GM12878 (cell line): ENCODE measurements at regions not wholly inside any gene's neighbourhood (a gene's known extent, or its start where the extent isn't known, plus 50 kb on each side); places are given as distances from the start of the nearest gene placed in this dataset.

Experiments
- ATAC-seq: fragments of 200-7000 bp; cut with Tn5 transposase; 3 replicates; pipeline ENCODE4 v1.9.1; 2020; ENCODE audit warnings: mild to moderate bottlenecking, moderate library complexity
- BruUV-seq: library from RNA; stranded (reverse); fragments of 400-500 nt; replicated peaks from 2 replicates; lab custom pipeline; 2021; lab: Mats Ljungman, UMichigan
- CTCF ChIA-PET: fragments of 300-600 bp; sonication (Branson Sonifier 250); formaldehyde crosslinking; extraction: SDS; loops from one replicate; lab custom pipeline; 2021; ENCODE audit warnings: inconsistent platforms; lab: Yijun Ruan, JAX
- POLR2A ChIA-PET: fragments of 350-600 bp; formaldehyde crosslinking; extraction: SDS; loops from one replicate; lab custom pipeline; 2021; ENCODE audit warnings: inconsistent platforms; lab: Charles Lee
- RAD21 ChIA-PET: fragments of 300-600 bp; sonication (Branson Sonifier 250); formaldehyde crosslinking; loops from one replicate; lab custom pipeline; 2023; ENCODE audit warnings: antibody characterized with exemption; ENCODE audit not compliant: unreplicated experiment; lab: Charles Lee
- SMC1A ChIA-PET: fragments of 300-600 bp; sonication (Branson Sonifier 250); formaldehyde crosslinking; loops from one replicate; lab custom pipeline; 2023; ENCODE audit not compliant: unreplicated experiment, uncharacterized antibody; lab: Charles Lee
- DNase-seq: peaks from one replicate; pipeline ENCODE4 v3.0.0-alpha.2; 2011; ENCODE audit warnings: low read depth, low spot score
- FAIRE-seq: peaks from 3 replicates; lab custom pipeline; 2011; peaks lifted over from hg19 to GRCh38; lab: Jason Lieb, UNC
- H2AFZ ChIP-seq: 2 replicates; pipeline ENCODE4 v1.6.0; 2011; ENCODE audit warnings: low read depth, low read length, control low read depth; ENCODE audit not compliant: control insufficient read depth
- H3K27ac ChIP-seq: 2 replicates; pipeline ENCODE4 v1.5.1; 2011; ENCODE audit warnings: control low read depth; ENCODE audit not compliant: control insufficient read depth, insufficient read depth
- H3K27me3 ChIP-seq, 2 experiments: replicated peaks in 1 of 2; 2 replicates each; pipeline versions ENCODE4 v1.6.0 to v1.6.1; 2011; ENCODE audit warnings: low read length in 1 of 2; ENCODE audit not compliant: control insufficient read depth in 2 of 2, insufficient read depth in 2 of 2
- H3K36me3 ChIP-seq, 2 experiments: 2 replicates each; pipeline ENCODE4 v1.5.1; 2011; ENCODE audit warnings: low read length in 1 of 2; ENCODE audit not compliant: control insufficient read depth in 2 of 2, insufficient read depth in 2 of 2
- H3K4me1 ChIP-seq: 2 replicates; pipeline ENCODE4 v1.6.1; 2011; ENCODE audit warnings: mild to moderate bottlenecking, low read length, moderate library complexity, mixed read lengths; ENCODE audit not compliant: control insufficient read depth, insufficient read depth
- H3K4me2 ChIP-seq: 2 replicates; pipeline ENCODE4 v1.6.0; 2011; ENCODE audit warnings: control low read depth; ENCODE audit not compliant: control insufficient read depth, insufficient read depth
- H3K4me3 ChIP-seq: fragments of 200-600 bp; sonication (generic); 2 replicates; pipeline ENCODE4 v1.5.1; 2016
- H3K79me2 ChIP-seq: 2 replicates; pipeline ENCODE4 v1.6.0; 2011; ENCODE audit warnings: low read length; ENCODE audit not compliant: control insufficient read depth, insufficient read depth
- H3K9ac ChIP-seq: 2 replicates; pipeline ENCODE4 v1.8.0; 2011; ENCODE audit warnings: low read length, control low read depth, mixed read lengths; ENCODE audit not compliant: control insufficient read depth, insufficient read depth
- H3K9me3 ChIP-seq: replicated peaks from 3 replicates; pipeline ENCODE4 v1.5.1; 2011; ENCODE audit warnings: mild to moderate bottlenecking, low read length; ENCODE audit not compliant: control insufficient read depth, insufficient read depth
- H4K20me1 ChIP-seq: 2 replicates; pipeline ENCODE4 v1.6.0; 2011; ENCODE audit not compliant: control insufficient read depth, insufficient read depth
- CBFB ChIP-seq: IDR thresholded peaks from 2 replicates; pipeline ENCODE4 v1.6.1; 2016; ENCODE audit warnings: antibody characterized with exemption, low read depth
- EZH2 ChIP-seq: IDR thresholded peaks from 2 replicates; pipeline ENCODE4 v1.6.1; 2012; ENCODE audit warnings: low read depth, mild to moderate bottlenecking, control low read depth, inconsistent platforms, low read length, borderline replicate concordance; ENCODE audit not compliant: control insufficient read depth
- HDAC6 ChIP-seq: fragments of 200-600 bp; sonication (generic); IDR thresholded peaks from one replicate; pipeline ENCODE4 v1.8.0; 2017; ENCODE audit warnings: antibody characterized with exemption; ENCODE audit not compliant: unreplicated experiment
- JUNB ChIP-seq: IDR thresholded peaks from 2 replicates; pipeline ENCODE4 v1.6.1; 2016; ENCODE audit warnings: antibody characterized with exemption, mild to moderate bottlenecking
- NBN ChIP-seq: fragments of 450-650 bp; IDR thresholded peaks from 2 replicates; pipeline ENCODE4 v1.6.1; 2016
- NFXL1 ChIP-seq: fragments of 450-650 bp; IDR thresholded peaks from 2 replicates; pipeline ENCODE4 v1.6.1; 2017; ENCODE audit warnings: antibody characterized with exemption, mild to moderate bottlenecking, borderline replicate concordance
- NFYA ChIP-seq: IDR thresholded peaks from 2 replicates; pipeline ENCODE4 v1.6.1; 2011; ENCODE audit warnings: low read depth, mild to moderate bottlenecking, low read length, improper control_type of control experiment, borderline replicate concordance
- NR2C2 ChIP-seq: IDR thresholded peaks from 2 replicates; pipeline ENCODE4 v1.6.1; 2011; ENCODE audit warnings: borderline replicate concordance, low read depth; ENCODE audit not compliant: control insufficient read depth, insufficient read length
- PAX5 ChIP-seq: IDR thresholded peaks from 2 replicates; pipeline ENCODE4 v1.6.1; 2011; ENCODE audit warnings: low read depth, low read length, borderline replicate concordance
- TCF12 ChIP-seq: IDR thresholded peaks from 2 replicates; pipeline ENCODE4 v1.6.1; 2011; ENCODE audit warnings: low read depth, mild to moderate bottlenecking, low read length
- WRNIP1 ChIP-seq: IDR thresholded peaks from 2 replicates; pipeline ENCODE4 v1.6.1; 2011; ENCODE audit warnings: low read depth, low read length, improper control_type of control experiment, borderline replicate concordance
- ZZZ3 ChIP-seq: IDR thresholded peaks from 2 replicates; pipeline ENCODE4 v1.6.1; 2011; ENCODE audit warnings: low read depth; ENCODE audit not compliant: control insufficient read depth, insufficient read length
- WGBS: methylation state at CpG from one replicate; pipeline ENCODE4 v1.1.6; 2016; ENCODE audit warnings: low lambda C conversion rate; ENCODE audit not compliant: insufficient replicate concordance, insufficient coverage; ENCODE audit errors: missing lambda C conversion rate; 5-methylcytosine and 5-hydroxymethylcytosine counted together
- in situ Hi-C: fragments of 300-500 bp; cut with MboI; formaldehyde crosslinking; loops from 9 replicates; pipeline ENCODE4 v1.14.3; 2018; ENCODE audit warnings: mixed read lengths
- intact Hi-C: fragments of 100-400 bp; cut with micrococcal nuclease; formaldehyde crosslinking; loops from one replicate; pipeline ENCODE4 v1.14.2; 2022; ENCODE audit not compliant: unreplicated experiment
- TF ChIP-seq, protein P1 (sequence below): fragments of 450-650 bp; IDR thresholded peaks from 2 replicates; pipeline ENCODE4 v1.6.1; 2017; ENCODE audit warnings: mild to moderate bottlenecking, low read depth, inconsistent platforms; ENCODE audit not compliant: poor library complexity, severe bottlenecking
- TF ChIP-seq, protein P2 (sequence below): fragments of 150-350 bp; IDR thresholded peaks from 2 replicates; pipeline ENCODE4 v1.6.1; 2014; ENCODE audit warnings: mild to moderate bottlenecking, low read depth, low read length

GRCh38 chr9:106296426-106296825, 566.5 kb upstream of the ZNF462 start:
- Histone ChIP-seq H4K20me1 (no peaks in the 10 kb centered on the region), H3K4me3 (no peak overlapping the region), H3K27me3 (no peaks in the 10 kb centered on the region), H3K4me2 (no peak overlapping the region), H3K4me1 (no peaks in the 10 kb centered on the region), H3K27ac (no peak overlapping the region), H3K9ac (no peak overlapping the region), H3K79me2 (no peaks in the 10 kb centered on the region), H3K36me3 (no peaks in the 10 kb centered on the region), H3K9me3 (no peaks in the 10 kb centered on the region), H2AFZ (no peak overlapping the region)
- intact Hi-C loops: no loop called here
- ChIA-PET POLR2A (no interaction called here), SMC1A (interaction anchor here (1.6 to 2.3 kb wide), 2 partner anchors 10 to 13 kb away, joined by 3 to 9 read pairs; no protein-coding TSS in a partner anchor), RAD21 (no interaction called here), CTCF (interaction anchor here (1.6 kb wide), 1 partner anchor 29 kb away, joined by 3 read pairs; no protein-coding TSS in a partner anchor)
- in situ Hi-C loops: no loop called here
- DNase-seq: no peak
- no peak for FAIRE-seq
- ATAC-seq: no peak
- BruUV-seq: no TSS peak
- no peak for TF ChIP-seq NBN
- TF ChIP-seq NFXL1: no peak
- TF ChIP-seq EZH2: no peak
- TF ChIP-seq JUNB: no peak
- TF ChIP-seq NFYA: no peak
- WGBS: 0% methylated on average over 2 of the region's 2 CpGs

GRCh38 chr9:106298997-106299396, 564.0 kb upstream of the ZNF462 start:
- Histone ChIP-seq H3K36me3 (no peaks in the 10 kb centered on the region), H3K9ac (no peak overlapping the region), H4K20me1 (no peaks in the 10 kb centered on the region), H3K4me1 (no peaks in the 10 kb centered on the region), H3K9me3 (no peaks in the 10 kb centered on the region), H3K79me2 (no peaks in the 10 kb centered on the region), H3K4me2 (no peak overlapping the region), H3K27ac (no peak overlapping the region), H3K27me3 (no peaks in the 10 kb centered on the region), H2AFZ (no peak overlapping the region), H3K4me3 (no peak overlapping the region)
- SMC1A ChIA-PET: interaction anchor here (0.7 to 1.8 kb wide), 3 partner anchors 9 to 71 kb away, joined by 3 to 5 read pairs (median 4); no protein-coding TSS in a partner anchor
- WGBS: 14% methylated on average over 3 of the region's 3 CpGs
- in situ Hi-C loops: no loop called here
- POLR2A ChIA-PET: no interaction called here
- FAIRE-seq: no peak
- RAD21 ChIA-PET: no interaction called here
- TF ChIP-seq HDAC6 (no peak), WRNIP1 (no peak), NFXL1 (no peak), PAX5 (no peak), NR2C2 (no peak), ZZZ3 (no peak), CBFB (no peak), TCF12 (no peak)
- TF ChIP-seq, protein P1, sequence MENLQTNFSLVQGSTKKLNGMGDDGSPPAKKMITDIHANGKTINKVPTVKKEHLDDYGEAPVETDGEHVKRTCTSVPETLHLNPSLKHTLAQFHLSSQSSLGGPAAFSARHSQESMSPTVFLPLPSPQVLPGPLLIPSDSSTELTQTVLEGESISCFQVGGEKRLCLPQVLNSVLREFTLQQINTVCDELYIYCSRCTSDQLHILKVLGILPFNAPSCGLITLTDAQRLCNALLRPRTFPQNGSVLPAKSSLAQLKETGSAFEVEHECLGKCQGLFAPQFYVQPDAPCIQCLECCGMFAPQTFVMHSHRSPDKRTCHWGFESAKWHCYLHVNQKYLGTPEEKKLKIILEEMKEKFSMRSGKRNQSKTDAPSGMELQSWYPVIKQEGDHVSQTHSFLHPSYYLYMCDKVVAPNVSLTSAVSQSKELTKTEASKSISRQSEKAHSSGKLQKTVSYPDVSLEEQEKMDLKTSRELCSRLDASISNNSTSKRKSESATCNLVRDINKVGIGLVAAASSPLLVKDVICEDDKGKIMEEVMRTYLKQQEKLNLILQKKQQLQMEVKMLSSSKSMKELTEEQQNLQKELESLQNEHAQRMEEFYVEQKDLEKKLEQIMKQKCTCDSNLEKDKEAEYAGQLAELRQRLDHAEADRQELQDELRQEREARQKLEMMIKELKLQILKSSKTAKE: no peak
- TF ChIP-seq, protein P2, sequence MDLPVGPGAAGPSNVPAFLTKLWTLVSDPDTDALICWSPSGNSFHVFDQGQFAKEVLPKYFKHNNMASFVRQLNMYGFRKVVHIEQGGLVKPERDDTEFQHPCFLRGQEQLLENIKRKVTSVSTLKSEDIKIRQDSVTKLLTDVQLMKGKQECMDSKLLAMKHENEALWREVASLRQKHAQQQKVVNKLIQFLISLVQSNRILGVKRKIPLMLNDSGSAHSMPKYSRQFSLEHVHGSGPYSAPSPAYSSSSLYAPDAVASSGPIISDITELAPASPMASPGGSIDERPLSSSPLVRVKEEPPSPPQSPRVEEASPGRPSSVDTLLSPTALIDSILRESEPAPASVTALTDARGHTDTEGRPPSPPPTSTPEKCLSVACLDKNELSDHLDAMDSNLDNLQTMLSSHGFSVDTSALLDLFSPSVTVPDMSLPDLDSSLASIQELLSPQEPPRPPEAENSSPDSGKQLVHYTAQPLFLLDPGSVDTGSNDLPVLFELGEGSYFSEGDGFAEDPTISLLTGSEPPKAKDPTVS: no peak
- CTCF ChIA-PET: interaction anchor here (1.4 to 1.8 kb wide), 2 partner anchors 10 to 13 kb away, joined by 4 to 11 read pairs; no protein-coding TSS in a partner anchor
- DNase-seq: no peak
- BruUV-seq: no TSS peak
- intact Hi-C loops: no loop called here
- no peak for ATAC-seq
